Rectal smooth muscle tissue (tissue), 1 donor: ENCODE measurements at regions not wholly inside any gene's neighbourhood (a gene's known extent, or its start where the extent isn't known, plus 50 kb on each side); places are given as distances from the start of the nearest gene placed in this dataset.

Experiments used
- H3K27ac ChIP-seq: one replicate; pipeline ENCODE4 v1.7.0; 2013; ENCODE audit warnings: low read depth, low read length, inconsistent platforms
- H3K27me3 ChIP-seq: one replicate; pipeline ENCODE4 v1.7.0; 2013; ENCODE audit warnings: low read length; ENCODE audit not compliant: control insufficient read depth, insufficient read depth
- H3K36me3 ChIP-seq: one replicate; pipeline ENCODE4 v1.7.0; 2013; ENCODE audit warnings: low read length; ENCODE audit not compliant: control insufficient read depth, insufficient read depth
- H3K4me1 ChIP-seq: one replicate; pipeline ENCODE4 v1.7.0; 2013; ENCODE audit warnings: low read length; ENCODE audit not compliant: control insufficient read depth, insufficient read depth
- H3K4me3 ChIP-seq: one replicate; pipeline ENCODE4 v1.7.0; 2013; ENCODE audit warnings: low read length
- H3K9ac ChIP-seq: one replicate; pipeline ENCODE4 v1.7.0; 2013; ENCODE audit warnings: low read length

- H3K4me1 ChIP-seq, result no peaks in the 10 kb centered on the region
- no peaks in the 10 kb centered on the region for H3K27me3 ChIP-seq
- no peak overlapping the region for H3K27ac ChIP-seq
- H3K9ac ChIP-seq, result no peak overlapping the region
- H3K36me3 ChIP-seq, result no peaks in the 10 kb centered on the region
- H3K4me3 ChIP-seq, result no peak overlapping the region
Measured at GRCh38 chr3:187946981-187947380, 201.7 kb upstream of the BCL6 start.

- Histone ChIP-seq H3K4me1 (no peaks in the 10 kb centered on the region), H3K36me3 (no peaks in the 10 kb centered on the region), H3K9ac (no peak overlapping the region), H3K4me3 (no peak overlapping the region), H3K27me3 (no peaks in the 10 kb centered on the region), H3K27ac (no peak overlapping the region)
Measured at GRCh38 chr3:187947927-187948682, 202.8 kb upstream of the BCL6 start.

- Histone ChIP-seq H3K9ac (no peak overlapping the region), H3K36me3 (no peaks in the 10 kb centered on the region), H3K4me1 (no peaks in the 10 kb centered on the region), H3K27me3 (no peaks in the 10 kb centered on the region), H3K4me3 (no peak overlapping the region), H3K27ac (no peak overlapping the region)
Measured at GRCh38 chr3:187949093-187949820, 204.0 kb upstream of the BCL6 start.

GRCh38 chr3:187950671-187951070 lies 203.3 kb upstream of the LPP start:
- no peaks in the 10 kb centered on the region for H3K36me3 ChIP-seq
- no peak overlapping the region for H3K9ac ChIP-seq
- no peaks in the 10 kb centered on the region for H3K4me1 ChIP-seq
- H3K4me3 ChIP-seq, result no peak overlapping the region
- no peak overlapping the region for H3K27ac ChIP-seq
- no peaks in the 10 kb centered on the region for H3K27me3 ChIP-seq

GRCh38 chr3:187951452-187952190 lies 202.3 kb upstream of the LPP start:
- Histone ChIP-seq H3K4me3 (no peak overlapping the region), H3K36me3 (no peaks in the 10 kb centered on the region), H3K27ac (no peak overlapping the region), H3K4me1 (no peaks in the 10 kb centered on the region), H3K9ac (no peak overlapping the region), H3K27me3 (no peaks in the 10 kb centered on the region)

- H3K27ac ChIP-seq, result no peak overlapping the region
Measured at GRCh38 chr3:187952849-187953248, 201.1 kb upstream of the LPP start.

GRCh38 chr3:187954516-187954872 lies 199.5 kb upstream of the LPP start:
- H3K4me1 ChIP-seq, result no peaks in the 10 kb centered on the region
- H3K27ac ChIP-seq, result no peak overlapping the region
- no peaks in the 10 kb centered on the region for H3K36me3 ChIP-seq
- no peak overlapping the region for H3K4me3 ChIP-seq
- no peak overlapping the region for H3K9ac ChIP-seq
- no peaks in the 10 kb centered on the region for H3K27me3 ChIP-seq

More at GRCh38 chr3:187952849-187953248, 201.1 kb upstream of the LPP start:
- Histone ChIP-seq H3K9ac (no peak overlapping the region), H3K27me3 (no peaks in the 10 kb centered on the region), H3K36me3 (no peaks in the 10 kb centered on the region), H3K4me3 (no peak overlapping the region), H3K4me1 (no peaks in the 10 kb centered on the region)

- Histone ChIP-seq H3K36me3 (no peaks in the 10 kb centered on the region), H3K27me3 (no peaks in the 10 kb centered on the region), H3K9ac (no peak overlapping the region), H3K4me3 (no peak overlapping the region), H3K27ac (no peak overlapping the region), H3K4me1 (no peaks in the 10 kb centered on the region)
Measured at GRCh38 chr3:187954873-187955586, 198.9 kb upstream of the LPP start.

GRCh38 chr3:187955587-187955952 lies 198.4 kb upstream of the LPP start:
- H3K27me3 ChIP-seq, result no peaks in the 10 kb centered on the region
- no peak overlapping the region for H3K27ac ChIP-seq
- H3K36me3 ChIP-seq, result no peaks in the 10 kb centered on the region
- H3K9ac ChIP-seq, result no peak overlapping the region
- H3K4me3 ChIP-seq, result no peak overlapping the region
- H3K4me1 ChIP-seq, result no peaks in the 10 kb centered on the region

- Histone ChIP-seq H3K36me3 (no peaks in the 10 kb centered on the region), H3K27me3 (no peaks in the 10 kb centered on the region), H3K4me3 (no peak overlapping the region), H3K9ac (no peak overlapping the region), H3K27ac (no peak overlapping the region), H3K4me1 (no peaks in the 10 kb centered on the region)
Measured at GRCh38 chr3:187957165-187957581, 196.8 kb upstream of the LPP start.

- H3K36me3 ChIP-seq, result no peaks in the 10 kb centered on the region
- H3K4me1 ChIP-seq, result no peaks in the 10 kb centered on the region
- H3K27me3 ChIP-seq, result no peaks in the 10 kb centered on the region
- no peak overlapping the region for H3K4me3 ChIP-seq
- H3K9ac ChIP-seq, result no peak overlapping the region
- H3K27ac ChIP-seq, result no peak overlapping the region
Measured at GRCh38 chr3:187957582-187957981, 196.4 kb upstream of the LPP start.

- H3K4me1 ChIP-seq, result no peaks in the 10 kb centered on the region
- H3K4me3 ChIP-seq, result no peak overlapping the region
- H3K27ac ChIP-seq, result no peak overlapping the region
- H3K9ac ChIP-seq, result no peak overlapping the region
- H3K36me3 ChIP-seq, result no peaks in the 10 kb centered on the region
- H3K27me3 ChIP-seq, result no peaks in the 10 kb centered on the region
Measured at GRCh38 chr3:187958432-187959003, 195.4 kb upstream of the LPP start.
